HUES6 (cell line): ENCODE measurements at regions not wholly inside any gene's neighbourhood (a gene's known extent, or its start where the extent isn't known, plus 50 kb on each side); places are given as distances from the start of the nearest gene placed in this dataset.
"Not testable (repeated sequence)": the region's sequence is repeated elsewhere in the genome, so short reads cannot be mapped to it uniquely, and the experiment has no call there.

Experiments used
- H3K27ac ChIP-seq: 2 replicates; pipeline ENCODE4 v1.7.0; 2013; ENCODE audit warnings: low read depth, mild to moderate bottlenecking, low read length, inconsistent platforms
- H3K27me3 ChIP-seq: 2 replicates; pipeline ENCODE4 v1.6.1; 2013; ENCODE audit warnings: low read length; ENCODE audit not compliant: control insufficient read depth, insufficient read depth
- H3K36me3 ChIP-seq: 2 replicates; pipeline ENCODE4 v1.6.1; 2013; ENCODE audit warnings: low read length; ENCODE audit not compliant: control insufficient read depth, insufficient read depth
- H3K4me1 ChIP-seq: 2 replicates; pipeline ENCODE4 v1.6.1; 2013; ENCODE audit warnings: low read length; ENCODE audit not compliant: control insufficient read depth, insufficient read depth
- H3K4me3 ChIP-seq: 2 replicates; pipeline ENCODE4 v1.5.1; 2013; ENCODE audit warnings: low read depth, low read length
- H3K9ac ChIP-seq: one replicate; pipeline ENCODE4 v1.6.1; 2013; ENCODE audit warnings: mild to moderate bottlenecking, low read length
- H3K9me3 ChIP-seq: 2 replicates; pipeline ENCODE4 v1.6.1; 2013; ENCODE audit warnings: low read depth, low read length; ENCODE audit not compliant: control insufficient read depth, insufficient read depth

- Histone ChIP-seq H3K4me3 (no peak overlapping the region), H3K9me3 (no peaks in the 10 kb centered on the region), H3K4me1 (no peaks in the 10 kb centered on the region), H3K9ac (no peak overlapping the region), H3K36me3 (no peaks in the 10 kb centered on the region), H3K27me3 (no peaks in the 10 kb centered on the region), H3K27ac (no peak overlapping the region)
These were observed 448.4 kb downstream of the ADCYAP1 start for GRCh38 chr18:1353025-1353424.

GRCh38 chr18:1357724-1358123 lies 453.1 kb downstream of the ADCYAP1 start:
- H3K9me3 ChIP-seq, result no peaks in the 10 kb centered on the region
- no peak overlapping the region for H3K27ac ChIP-seq
- H3K4me1 ChIP-seq, result no peaks in the 10 kb centered on the region
- no peaks in the 10 kb centered on the region for H3K27me3 ChIP-seq
- H3K9ac ChIP-seq, result no peak overlapping the region
- no peaks in the 10 kb centered on the region for H3K36me3 ChIP-seq
- H3K4me3 ChIP-seq, result no peak overlapping the region

GRCh38 chr18:1361936-1362335 lies 457.3 kb downstream of the ADCYAP1 start:
- H3K36me3 ChIP-seq, result no peaks in the 10 kb centered on the region
- H3K27me3 ChIP-seq, result no peaks in the 10 kb centered on the region
- H3K27ac ChIP-seq, result no peak overlapping the region
- H3K4me3 ChIP-seq, result no peak overlapping the region
- no peaks in the 10 kb centered on the region for H3K9me3 ChIP-seq
- no peaks in the 10 kb centered on the region for H3K4me1 ChIP-seq
- no peak overlapping the region for H3K9ac ChIP-seq

- Histone ChIP-seq H3K4me1 (no peaks in the 10 kb centered on the region), H3K36me3 (no peaks in the 10 kb centered on the region), H3K9me3 (no peaks in the 10 kb centered on the region), H3K4me3 (no peak overlapping the region), H3K9ac (no peak overlapping the region), H3K27ac (no peak overlapping the region), H3K27me3 (no peaks in the 10 kb centered on the region)
These were observed 465.9 kb downstream of the ADCYAP1 start for GRCh38 chr18:1370552-1370951.

GRCh38 chr18:1371724-1372123 lies 467.1 kb downstream of the ADCYAP1 start:
- Histone ChIP-seq H3K27ac (no peak overlapping the region), H3K9ac (no peak overlapping the region), H3K36me3 (no peaks in the 10 kb centered on the region), H3K9me3 (no peaks in the 10 kb centered on the region), H3K27me3 (no peaks in the 10 kb centered on the region), H3K4me1 (no peaks in the 10 kb centered on the region), H3K4me3 (no peak overlapping the region)

GRCh38 chr18:1383465-1383864 lies 478.8 kb downstream of the ADCYAP1 start:
- H3K27ac ChIP-seq, result no peak overlapping the region
- no peaks in the 10 kb centered on the region for H3K9me3 ChIP-seq
- H3K4me1 ChIP-seq, result no peaks in the 10 kb centered on the region
- H3K36me3 ChIP-seq, result no peaks in the 10 kb centered on the region
- H3K4me3 ChIP-seq, result no peak overlapping the region
- no peaks in the 10 kb centered on the region for H3K27me3 ChIP-seq
- no peak overlapping the region for H3K9ac ChIP-seq

- not testable (repeated sequence) for H3K4me1 ChIP-seq, H3K4me3 ChIP-seq, H3K9ac ChIP-seq, H3K27me3 ChIP-seq, H3K36me3 ChIP-seq, H3K9me3 ChIP-seq, H3K27ac ChIP-seq
These were observed 483.8 kb downstream of the ADCYAP1 start for GRCh38 chr18:1388468-1388867.

GRCh38 chr18:1392046-1392445 lies 487.4 kb downstream of the ADCYAP1 start:
- H3K4me1 ChIP-seq, result no peaks in the 10 kb centered on the region
- H3K9ac ChIP-seq, result no peak overlapping the region
- 0 out of 2 replicates have a peak, but pooled peaks cover 2% of the 10 kb centered on the region for H3K9me3 ChIP-seq
- no peak overlapping the region for H3K4me3 ChIP-seq
- H3K27me3 ChIP-seq, result no peaks in the 10 kb centered on the region
- H3K27ac ChIP-seq, result no peak overlapping the region
- no peaks in the 10 kb centered on the region for H3K36me3 ChIP-seq

GRCh38 chr18:1392865-1393734 lies 488.4 kb downstream of the ADCYAP1 start:
- Histone ChIP-seq H3K36me3 (no peaks in the 10 kb centered on the region), H3K4me1 (no peaks in the 10 kb centered on the region), H3K4me3 (no peak overlapping the region), H3K9me3 (0 out of 2 replicates have a peak, but pooled peaks cover 2% of the 10 kb centered on the region), H3K9ac (no peak overlapping the region), H3K27ac (no peak overlapping the region), H3K27me3 (no peaks in the 10 kb centered on the region)

- no peaks in the 10 kb centered on the region for H3K4me1 ChIP-seq
- H3K4me3 ChIP-seq, result no peak overlapping the region
- no peaks in the 10 kb centered on the region for H3K27me3 ChIP-seq
- H3K9ac ChIP-seq, result no peak overlapping the region
- H3K9me3 ChIP-seq, result 0 out of 2 replicates have a peak, but pooled peaks cover 2% of the 10 kb centered on the region
- H3K27ac ChIP-seq, result no peak overlapping the region
- H3K36me3 ChIP-seq, result no peaks in the 10 kb centered on the region
These were observed 489.3 kb downstream of the ADCYAP1 start for GRCh38 chr18:1393929-1394328.

GRCh38 chr18:1394426-1394825 lies 489.8 kb downstream of the ADCYAP1 start:
- no peak overlapping the region for H3K9ac ChIP-seq
- H3K4me3 ChIP-seq, result no peak overlapping the region
- H3K27me3 ChIP-seq, result no peaks in the 10 kb centered on the region
- H3K36me3 ChIP-seq, result no peaks in the 10 kb centered on the region
- no peaks in the 10 kb centered on the region for H3K4me1 ChIP-seq
- H3K9me3 ChIP-seq, result no peaks in the 10 kb centered on the region
- no peak overlapping the region for H3K27ac ChIP-seq
